K562 (cell line): ENCODE measurements at regions not wholly inside any gene's neighbourhood (a gene's known extent, or its start where the extent isn't known, plus 50 kb on each side); places are given as distances from the start of the nearest gene placed in this dataset.

Experiments used
- EP300 ChIP-seq: IDR thresholded peaks from 2 replicates; pipeline ENCODE4 v1.6.1; 2012; ENCODE audit warnings: low read length, improper control_type of control experiment
- EZH2 ChIP-seq: IDR thresholded peaks from 2 replicates; pipeline ENCODE4 v1.6.1; 2012; ENCODE audit warnings: low read depth, mild to moderate bottlenecking, inconsistent platforms, low read length, borderline replicate concordance
- MED1 ChIP-seq: sonication (generic); formaldehyde crosslinking; IDR thresholded peaks from 2 replicates; pipeline ENCODE4 v1.8.1; 2023; ENCODE audit warnings: missing genetic modification reagents, borderline replicate concordance
- NFE2L1 ChIP-seq: fragments of 450-650 bp; IDR thresholded peaks from 2 replicates; pipeline ENCODE4 v1.6.1; 2016; ENCODE audit warnings: missing genetic modification characterization, low read depth, mild to moderate bottlenecking, missing compliant biosample characterization, moderate library complexity, borderline replicate concordance
- RBM22 ChIP-seq: fragments of 200-400 bp; formaldehyde crosslinking; IDR thresholded peaks from 2 replicates; pipeline ENCODE4 v1.6.1; 2018; ENCODE audit warnings: low read length, low read depth; ENCODE audit not compliant: poor library complexity, severe bottlenecking
- SIN3A ChIP-seq, 2 experiments: fragments of 150-350 bp in 1 of 2; IDR thresholded peaks; 2 replicates each; pipeline ENCODE4 v1.6.1; 2011 to 2016; ENCODE audit warnings: borderline replicate concordance in 2 of 2, low read depth in 2 of 2, low read length in 2 of 2, mild to moderate bottlenecking in 2 of 2, moderate library complexity in 2 of 2; ENCODE audit not compliant: control insufficient read depth in 1 of 2
- SP1 ChIP-seq: sonication (generic); formaldehyde crosslinking; IDR thresholded peaks from 2 replicates; pipeline ENCODE4 v1.8.1; 2022; ENCODE audit warnings: mild to moderate bottlenecking, missing genetic modification reagents
- SRF ChIP-seq, 2 experiments: fragments of 250-450, 450-650 bp in 1 of 2; sonication (Bioruptor Pico) in 1 of 2; sonication (generic) in 1 of 2; formaldehyde crosslinking; IDR thresholded peaks; 2 replicates each; pipeline versions ENCODE4 v1.5.0 to v1.5.1; 2020 to 2022; ENCODE audit warnings: mild to moderate bottlenecking in 1 of 2, missing genetic modification reagents in 1 of 2
- USF1 ChIP-seq: sonication (generic); formaldehyde crosslinking; IDR thresholded peaks from 2 replicates; pipeline ENCODE4 v1.9.0; 2022; ENCODE audit warnings: mild to moderate bottlenecking, missing genetic modification reagents
- ZNF239 ChIP-seq: fragments of 250-450 bp; sonication (Bioruptor Pico); IDR thresholded peaks from 2 replicates; pipeline ENCODE4 v1.4.0; 2020; ENCODE audit warnings: mild to moderate bottlenecking
- TF ChIP-seq, protein P1 (sequence below), 2 experiments: fragments of 450-650 bp in 1 of 2; sonication (generic) in 1 of 2; formaldehyde crosslinking in 1 of 2; IDR thresholded peaks in 1 of 2; conservative IDR thresholded peaks in 1 of 2; 2 replicates each; pipeline versions ENCODE4 v1.6.1 to v1.8.1; 2016 to 2023; ENCODE audit warnings: mild to moderate bottlenecking in 2 of 2, moderate library complexity in 2 of 2, inconsistent platforms in 1 of 2, missing genetic modification reagents in 1 of 2
- TF ChIP-seq, protein P2 (sequence below): IDR thresholded peaks from 3 replicates; pipeline ENCODE4 v1.6.1; 2011; ENCODE audit warnings: borderline replicate concordance, mild to moderate bottlenecking, moderate library complexity; ENCODE audit not compliant: insufficient read length; ENCODE audit errors: extremely low read depth
- TF ChIP-seq, protein P3 (sequence below), 2 experiments: fragments of 200-800 bp in 1 of 2; sonication (Bioruptor generic) in 1 of 2; sonication (generic) in 1 of 2; formaldehyde crosslinking in 1 of 2; IDR thresholded peaks in 1 of 2; conservative IDR thresholded peaks in 1 of 2; 2 replicates each; pipeline versions ENCODE4 v1.5.0 to v1.6.1; 2016 to 2020; ENCODE audit warnings: missing compliant biosample characterization in 1 of 2, missing genetic modification characterization in 1 of 2, missing genetic modification reagents in 1 of 2
- TF ChIP-seq, protein P4 (sequence below): sonication (generic); formaldehyde crosslinking; IDR thresholded peaks from 2 replicates; pipeline ENCODE4 v1.8.1; 2023; ENCODE audit warnings: mild to moderate bottlenecking, missing genetic modification reagents

GRCh38 chr7:52273685-52274610 lies 761.5 kb upstream of the POM121L12 start:
- TF ChIP-seq MED1 (no peak), EP300 (no peak), USF1 (CRISPR knock-in tag) (no peak), SRF (CRISPR knock-in tag; IDR thresholded peaks at IDR 0.05) (no peak), SP1 (CRISPR knock-in tag) (no peak), EZH2 (no peak), NFE2L1 (tag) (no peak), SIN3A (IDR thresholded peaks at IDR 0.05; ENCODE audit: borderline replicate concordance in 2 of 2, control insufficient read depth in 1 of 2, low read depth in 2 of 2, low read length in 2 of 2) (no peak), ZNF239 (CRISPR knock-in tag) (no peak), RBM22 (no peak)
- TF ChIP-seq, protein P1, sequence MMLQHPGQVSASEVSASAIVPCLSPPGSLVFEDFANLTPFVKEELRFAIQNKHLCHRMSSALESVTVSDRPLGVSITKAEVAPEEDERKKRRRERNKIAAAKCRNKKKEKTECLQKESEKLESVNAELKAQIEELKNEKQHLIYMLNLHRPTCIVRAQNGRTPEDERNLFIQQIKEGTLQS (IDR thresholded peaks at IDR 0.05), result no peak
- TF ChIP-seq, protein P1 (CRISPR knock-in tag; conservative IDR thresholded peaks at IDR 0.05), result no peak
- TF ChIP-seq, protein P2, sequence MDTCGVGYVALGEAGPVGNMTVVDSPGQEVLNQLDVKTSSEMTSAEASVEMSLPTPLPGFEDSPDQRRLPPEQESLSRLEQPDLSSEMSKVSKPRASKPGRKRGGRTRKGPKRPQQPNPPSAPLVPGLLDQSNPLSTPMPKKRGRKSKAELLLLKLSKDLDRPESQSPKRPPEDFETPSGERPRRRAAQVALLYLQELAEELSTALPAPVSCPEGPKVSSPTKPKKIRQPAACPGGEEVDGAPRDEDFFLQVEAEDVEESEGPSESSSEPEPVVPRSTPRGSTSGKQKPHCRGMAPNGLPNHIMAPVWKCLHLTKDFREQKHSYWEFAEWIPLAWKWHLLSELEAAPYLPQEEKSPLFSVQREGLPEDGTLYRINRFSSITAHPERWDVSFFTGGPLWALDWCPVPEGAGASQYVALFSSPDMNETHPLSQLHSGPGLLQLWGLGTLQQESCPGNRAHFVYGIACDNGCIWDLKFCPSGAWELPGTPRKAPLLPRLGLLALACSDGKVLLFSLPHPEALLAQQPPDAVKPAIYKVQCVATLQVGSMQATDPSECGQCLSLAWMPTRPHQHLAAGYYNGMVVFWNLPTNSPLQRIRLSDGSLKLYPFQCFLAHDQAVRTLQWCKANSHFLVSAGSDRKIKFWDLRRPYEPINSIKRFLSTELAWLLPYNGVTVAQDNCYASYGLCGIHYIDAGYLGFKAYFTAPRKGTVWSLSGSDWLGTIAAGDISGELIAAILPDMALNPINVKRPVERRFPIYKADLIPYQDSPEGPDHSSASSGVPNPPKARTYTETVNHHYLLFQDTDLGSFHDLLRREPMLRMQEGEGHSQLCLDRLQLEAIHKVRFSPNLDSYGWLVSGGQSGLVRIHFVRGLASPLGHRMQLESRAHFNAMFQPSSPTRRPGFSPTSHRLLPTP, result no peak
- TF ChIP-seq, protein P3, sequence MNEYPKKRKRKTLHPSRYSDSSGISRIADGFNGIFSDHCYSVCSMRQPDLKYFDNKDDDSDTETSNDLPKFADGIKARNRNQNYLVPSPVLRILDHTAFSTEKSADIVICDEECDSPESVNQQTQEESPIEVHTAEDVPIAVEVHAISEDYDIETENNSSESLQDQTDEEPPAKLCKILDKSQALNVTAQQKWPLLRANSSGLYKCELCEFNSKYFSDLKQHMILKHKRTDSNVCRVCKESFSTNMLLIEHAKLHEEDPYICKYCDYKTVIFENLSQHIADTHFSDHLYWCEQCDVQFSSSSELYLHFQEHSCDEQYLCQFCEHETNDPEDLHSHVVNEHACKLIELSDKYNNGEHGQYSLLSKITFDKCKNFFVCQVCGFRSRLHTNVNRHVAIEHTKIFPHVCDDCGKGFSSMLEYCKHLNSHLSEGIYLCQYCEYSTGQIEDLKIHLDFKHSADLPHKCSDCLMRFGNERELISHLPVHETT (CRISPR knock-in tag; conservative IDR thresholded peaks at IDR 0.05 in 1 of 2, IDR thresholded peaks at IDR 0.05 in 1 of 2), result no peak
- TF ChIP-seq, protein P4, sequence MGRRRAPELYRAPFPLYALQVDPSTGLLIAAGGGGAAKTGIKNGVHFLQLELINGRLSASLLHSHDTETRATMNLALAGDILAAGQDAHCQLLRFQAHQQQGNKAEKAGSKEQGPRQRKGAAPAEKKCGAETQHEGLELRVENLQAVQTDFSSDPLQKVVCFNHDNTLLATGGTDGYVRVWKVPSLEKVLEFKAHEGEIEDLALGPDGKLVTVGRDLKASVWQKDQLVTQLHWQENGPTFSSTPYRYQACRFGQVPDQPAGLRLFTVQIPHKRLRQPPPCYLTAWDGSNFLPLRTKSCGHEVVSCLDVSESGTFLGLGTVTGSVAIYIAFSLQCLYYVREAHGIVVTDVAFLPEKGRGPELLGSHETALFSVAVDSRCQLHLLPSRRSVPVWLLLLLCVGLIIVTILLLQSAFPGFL (CRISPR knock-in tag), result no peak
